CD4-positive, alpha-beta T cell treated with Interleukin-21 for 1 hour (primary cell): ENCODE measurements at regions not wholly inside any gene's neighbourhood (a gene's known extent, or its start where the extent isn't known, plus 50 kb on each side); places are given as distances from the start of the nearest gene placed in this dataset.

Experiments
- DNase-seq: peaks from one replicate; pipeline ENCODE4 v3.0.0-alpha.2; 2020

- no peak for DNase-seq
These were observed 154.0 kb downstream of the TMEM132E start for GRCh38 chr17:34733333-34733732.

GRCh38 chr17:34730816-34731215 lies 151.4 kb downstream of the TMEM132E start:
- no peak for DNase-seq

- no peak for DNase-seq
These were observed 149.5 kb downstream of the TMEM132E start for GRCh38 chr17:34728771-34729310.

GRCh38 chr17:34727601-34728000 lies 148.2 kb downstream of the TMEM132E start:
- DNase-seq = no peak

GRCh38 chr17:34726536-34727384 lies 147.4 kb downstream of the TMEM132E start:
- DNase-seq = no peak

- no peak for DNase-seq
These were observed 146.3 kb downstream of the TMEM132E start for GRCh38 chr17:34725725-34726124.

GRCh38 chr17:34725008-34725407 lies 145.6 kb downstream of the TMEM132E start:
- no peak for DNase-seq

GRCh38 chr17:34723875-34724274 lies 144.5 kb downstream of the TMEM132E start:
- no peak for DNase-seq

- DNase-seq = no peak
These were observed 141.9 kb downstream of the TMEM132E start for GRCh38 chr17:34721326-34721725.

- DNase-seq = no peak
These were observed 141.4 kb downstream of the TMEM132E start for GRCh38 chr17:34720760-34721159.

GRCh38 chr17:34719569-34719968 lies 140.2 kb downstream of the TMEM132E start:
- no peak for DNase-seq

GRCh38 chr17:34717092-34717491 lies 137.7 kb downstream of the TMEM132E start:
- no peak for DNase-seq

GRCh38 chr17:34716291-34716690 lies 136.9 kb downstream of the TMEM132E start:
- no peak for DNase-seq

- DNase-seq = no peak
These were observed 136.1 kb downstream of the TMEM132E start for GRCh38 chr17:34715504-34715903.

- DNase-seq = no peak
These were observed 135.4 kb downstream of the TMEM132E start for GRCh38 chr17:34714475-34715410.

GRCh38 chr17:34713687-34714086 lies 134.3 kb downstream of the TMEM132E start:
- DNase-seq = no peak

GRCh38 chr17:34712481-34713195 lies 133.3 kb downstream of the TMEM132E start:
- DNase-seq = no peak

- no peak for DNase-seq
These were observed 132.3 kb downstream of the TMEM132E start for GRCh38 chr17:34711646-34712045.

- no peak for DNase-seq
These were observed 130.8 kb downstream of the TMEM132E start for GRCh38 chr17:34710226-34710625.

GRCh38 chr17:34709158-34709754 lies 129.9 kb downstream of the TMEM132E start:
- no peak for DNase-seq

- no peak for DNase-seq
These were observed 126.6 kb downstream of the TMEM132E start for GRCh38 chr17:34706029-34706428.

- DNase-seq = no peak
These were observed 124.2 kb downstream of the TMEM132E start for GRCh38 chr17:34703533-34703932.
